HCT116 (cell line): ENCODE measurements at regions not wholly inside any gene's neighbourhood (a gene's known extent, or its start where the extent isn't known, plus 50 kb on each side); places are given as distances from the start of the nearest gene placed in this dataset.

Source experiments
- ATAC-seq: fragments of 200-7000 bp; cut with Tn5 transposase; 2 replicates; pipeline ENCODE4 v1.9.1; 2020; ENCODE audit warnings: mild to moderate bottlenecking, moderate library complexity
- BruUV-seq: library from RNA; stranded (reverse); fragments of 400-500 nt; replicated peaks from 2 replicates; lab custom pipeline; 2021; lab: Mats Ljungman, UMichigan
- CTCF ChIA-PET: fragments of 300-600 bp; sonication (Branson Sonifier 250); formaldehyde crosslinking; loops from one replicate; lab custom pipeline; 2021; ENCODE audit warnings: antibody characterized with exemption; lab: Charles Lee
- POLR2A ChIA-PET: fragments of 300-600, 350-600 bp; sonication (Branson Sonifier 250); formaldehyde crosslinking; loops from one replicate; lab custom pipeline; 2021; ENCODE audit warnings: antibody characterized with exemption; lab: Charles Lee
- RAD21 ChIA-PET, 2 experiments: fragments of 300-600 bp; sonication (Branson Sonifier 250); formaldehyde crosslinking; loops; one replicate each; lab custom pipeline; 2023; ENCODE audit warnings: low total read pairs in 2 of 2; ENCODE audit not compliant: uncharacterized antibody in 2 of 2, unreplicated experiment in 2 of 2, low non-redundant PET in 1 of 2; lab: Charles Lee
- DNase-seq: peaks from one replicate; pipeline ENCODE4 v3.0.0-alpha.2; 2010; ENCODE audit warnings: low read depth, low spot score
- H2AFZ ChIP-seq: fragments of 200-600 bp; shearing (Covaris generic), sonication (generic); 2 replicates; pipeline ENCODE4 v1.6.1; 2017; ENCODE audit warnings: low read depth, mixed run types, mixed read lengths, antibody characterized with exemption, low read length; ENCODE audit not compliant: poor library complexity, severe bottlenecking
- H3K27ac ChIP-seq: 2 replicates; pipeline ENCODE4 v1.5.1; 2012; ENCODE audit warnings: low read depth, low read length
- H3K27me3 ChIP-seq: fragments of 200-600 bp; sonication (generic); 2 replicates; pipeline ENCODE4 v1.6.1; 2016; ENCODE audit warnings: mixed run types, low read length, mixed read lengths; ENCODE audit not compliant: insufficient read depth
- H3K36me3 ChIP-seq, 2 experiments: fragments of 200-500 bp in 1 of 2; fragments of 200-600 bp in 1 of 2; sonication (Bioruptor generic) in 1 of 2; sonication (generic) in 1 of 2; 2 replicates each; pipeline versions ENCODE4 v1.5.1 to v1.6.1; 2014 to 2016; ENCODE audit warnings: low read length in 2 of 2, inconsistent platforms in 1 of 2, mixed read lengths in 1 of 2, mixed run types in 1 of 2; ENCODE audit not compliant: insufficient read depth in 2 of 2, control insufficient read depth in 1 of 2
- H3K4me1 ChIP-seq, 2 experiments: fragments of 200-600 bp in 1 of 2; sonication (generic) in 1 of 2; 2 replicates each; pipeline versions ENCODE4 v1.5.1 to v1.6.1; 2012 to 2017; ENCODE audit warnings: low read length in 2 of 2, inconsistent platforms in 1 of 2, mild to moderate bottlenecking in 1 of 2, mixed read lengths in 1 of 2, mixed run types in 1 of 2, moderate library complexity in 1 of 2; ENCODE audit not compliant: insufficient read depth in 2 of 2, control insufficient read depth in 1 of 2
- H3K4me2 ChIP-seq: fragments of 200-600 bp; sonication (generic); 2 replicates; pipeline ENCODE4 v1.6.1; 2017; ENCODE audit warnings: mixed run types, low read length, mixed read lengths
- H3K4me3 ChIP-seq, 2 experiments: fragments of 200-600 bp in 1 of 2; sonication (generic) in 1 of 2; replicated peaks in 1 of 2; 2 replicates each; pipeline ENCODE4 v1.5.1; 2011 to 2016; ENCODE audit warnings: low read length in 2 of 2, control low read depth in 1 of 2, low read depth in 1 of 2, mild to moderate bottlenecking in 1 of 2, mixed read lengths in 1 of 2, mixed run types in 1 of 2
- H3K79me2 ChIP-seq: fragments of 200-600 bp; sonication (generic); 2 replicates; pipeline ENCODE4 v1.6.1; 2017; ENCODE audit warnings: mild to moderate bottlenecking, mixed run types, low read length, moderate library complexity, mixed read lengths; ENCODE audit not compliant: insufficient read depth
- H3K9ac ChIP-seq: fragments of 200-600 bp; sonication (generic); 2 replicates; pipeline ENCODE4 v1.6.1; 2016; ENCODE audit warnings: low read length, mixed read lengths
- H3K9me2 ChIP-seq: fragments of 200-600 bp; sonication (generic), shearing (Covaris generic); 2 replicates; pipeline ENCODE4 v1.6.1; 2017; ENCODE audit warnings: mixed run types, mild to moderate bottlenecking, moderate library complexity; ENCODE audit not compliant: insufficient read depth
- H3K9me3 ChIP-seq, 2 experiments: fragments of 200-500 bp in 1 of 2; fragments of 200-600 bp in 1 of 2; sonication (Bioruptor generic) in 1 of 2; sonication (generic) in 1 of 2; 2 replicates each; pipeline ENCODE4 v1.6.1; 2014 to 2017; ENCODE audit warnings: low read length in 2 of 2, mixed read lengths in 2 of 2, inconsistent platforms in 1 of 2, low read depth in 1 of 2, mild to moderate bottlenecking in 1 of 2, mixed run types in 1 of 2, moderate library complexity in 1 of 2; ENCODE audit not compliant: control insufficient read depth in 1 of 2, insufficient read depth in 1 of 2
- H4K20me1 ChIP-seq: fragments of 200-600 bp; sonication (generic), shearing (Covaris generic); 2 replicates; pipeline ENCODE4 v1.6.1; 2017; ENCODE audit warnings: mixed run types, mild to moderate bottlenecking, moderate library complexity; ENCODE audit not compliant: insufficient read depth
- CEBPB ChIP-seq: IDR thresholded peaks from 2 replicates; pipeline ENCODE4 v1.6.1; 2012; ENCODE audit warnings: low read depth
- EGR1 ChIP-seq: IDR thresholded peaks from 2 replicates; pipeline ENCODE4 v1.6.1; 2012; ENCODE audit warnings: low read depth
- ELF1 ChIP-seq: IDR thresholded peaks from 2 replicates; pipeline ENCODE4 v1.6.1; 2012; ENCODE audit warnings: low read depth, borderline replicate concordance
- EZH2 ChIP-seq: fragments of 200-600 bp; sonication (generic); IDR thresholded peaks from 2 replicates; pipeline ENCODE4 v1.6.1; 2017; ENCODE audit warnings: antibody characterized with exemption, mixed run types
- EZH2phosphoT487 ChIP-seq: fragments of 200-600 bp; IDR thresholded peaks from 2 replicates; pipeline ENCODE4 v1.6.1; 2018; ENCODE audit warnings: antibody characterized with exemption, borderline replicate concordance
- FOSL1 ChIP-seq: IDR thresholded peaks from 2 replicates; pipeline ENCODE4 v1.6.1; 2012; ENCODE audit warnings: low read depth
- POLR2AphosphoS5 ChIP-seq: IDR thresholded peaks from 2 replicates; pipeline ENCODE4 v1.6.1; 2011; ENCODE audit warnings: mild to moderate bottlenecking, low read depth, low read length, moderate library complexity
- TCF7L2 ChIP-seq: IDR thresholded peaks from 2 replicates; pipeline ENCODE4 v1.7.0; 2011; ENCODE audit warnings: borderline replicate concordance, inconsistent platforms; ENCODE audit not compliant: insufficient read depth, insufficient read length; ENCODE audit errors: extremely low read depth
- YY1 ChIP-seq: IDR thresholded peaks from 2 replicates; pipeline ENCODE4 v1.6.1; 2011; ENCODE audit warnings: low read length, low read depth, moderate library complexity, mild to moderate bottlenecking; ENCODE audit not compliant: insufficient replicate concordance; ENCODE audit errors: extremely low read depth
- ZNF274 ChIP-seq: fragments of 200-500 bp; sonication (Bioruptor generic); IDR thresholded peaks from 2 replicates; pipeline ENCODE4 v1.6.1; 2014; ENCODE audit warnings: mild to moderate bottlenecking, low read depth, low read length, inconsistent platforms
- intact Hi-C: fragments of 100-400 bp; cut with micrococcal nuclease; formaldehyde crosslinking; loops from 2 replicates; pipeline ENCODE4 v1.10.0; 2022
- TF ChIP-seq, protein P1 (sequence below), 3 experiments: fragments of 200-600 bp in 1 of 3; sonication (generic) in 1 of 3; IDR thresholded peaks in 2 of 3; conservative IDR thresholded peaks in 1 of 3; 2 replicates each; pipeline ENCODE4 v1.5.1; 2012 to 2017; ENCODE audit warnings: low read depth in 2 of 3, low read length in 2 of 3, antibody characterized with exemption in 1 of 3, borderline replicate concordance in 1 of 3, control low read depth in 1 of 3, mild to moderate bottlenecking in 1 of 3, mixed read lengths in 1 of 3, mixed run types in 1 of 3, moderate library complexity in 1 of 3; ENCODE audit not compliant: insufficient read depth in 1 of 3
- TF ChIP-seq, protein P2 (sequence below): IDR thresholded peaks from 2 replicates; pipeline ENCODE4 v1.6.1; 2012; ENCODE audit warnings: low read depth
- TF ChIP-seq, protein P3 (sequence below): IDR thresholded peaks from 2 replicates; pipeline ENCODE4 v1.6.1; 2012

DNA sequence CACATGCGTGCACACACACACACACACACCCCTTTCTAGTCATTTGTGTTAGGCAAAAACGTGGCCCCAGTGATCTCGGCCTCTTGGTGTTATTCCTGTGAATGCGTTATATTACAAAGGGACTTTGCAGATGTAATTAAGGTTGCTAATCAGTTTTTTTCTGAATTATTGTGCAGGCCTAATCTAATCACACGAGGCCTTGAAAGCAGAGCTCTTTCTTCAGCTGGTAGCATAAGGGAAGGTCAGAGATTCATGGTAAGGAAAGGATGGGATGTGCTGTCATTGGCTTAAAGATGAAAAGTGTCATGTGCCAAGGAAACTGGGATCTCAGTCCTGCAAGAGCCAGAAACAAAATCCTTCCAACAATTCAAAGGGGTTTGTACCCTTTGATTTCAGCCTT lies 113.4 kb upstream of the ELAC2 start (continued):
- TF ChIP-seq ELF1 (no peak), EZH2phosphoT487 (no peak)

DNA sequence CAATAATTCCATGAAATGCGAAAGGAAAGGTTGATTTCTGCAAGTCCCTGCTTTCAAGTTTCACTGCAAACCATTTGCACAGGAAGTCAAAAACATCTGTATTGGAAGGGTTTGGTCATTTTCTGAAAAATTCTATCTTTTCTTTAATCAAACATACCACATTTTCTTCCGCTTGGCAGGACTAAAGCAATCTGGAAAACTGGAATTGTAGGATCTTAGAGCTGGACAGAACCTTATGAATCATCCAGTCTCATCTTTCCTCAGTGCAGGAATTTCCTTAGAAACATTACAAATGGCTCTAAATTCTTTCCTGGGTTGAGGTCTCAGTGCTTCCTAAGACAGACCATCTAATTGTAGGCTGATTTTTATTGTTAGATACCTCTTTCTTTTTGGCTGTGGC lies 111.5 kb upstream of the ELAC2 start:
- CTCF ChIA-PET: no interaction called here
- no peaks in the 10 kb centered on the region for H3K9me3 ChIP-seq
- H3K9ac ChIP-seq: no peak overlapping the region
- no peak overlapping the region for H3K4me3 ChIP-seq
- TF ChIP-seq EZH2: no peak
- TF ChIP-seq, protein P1, sequence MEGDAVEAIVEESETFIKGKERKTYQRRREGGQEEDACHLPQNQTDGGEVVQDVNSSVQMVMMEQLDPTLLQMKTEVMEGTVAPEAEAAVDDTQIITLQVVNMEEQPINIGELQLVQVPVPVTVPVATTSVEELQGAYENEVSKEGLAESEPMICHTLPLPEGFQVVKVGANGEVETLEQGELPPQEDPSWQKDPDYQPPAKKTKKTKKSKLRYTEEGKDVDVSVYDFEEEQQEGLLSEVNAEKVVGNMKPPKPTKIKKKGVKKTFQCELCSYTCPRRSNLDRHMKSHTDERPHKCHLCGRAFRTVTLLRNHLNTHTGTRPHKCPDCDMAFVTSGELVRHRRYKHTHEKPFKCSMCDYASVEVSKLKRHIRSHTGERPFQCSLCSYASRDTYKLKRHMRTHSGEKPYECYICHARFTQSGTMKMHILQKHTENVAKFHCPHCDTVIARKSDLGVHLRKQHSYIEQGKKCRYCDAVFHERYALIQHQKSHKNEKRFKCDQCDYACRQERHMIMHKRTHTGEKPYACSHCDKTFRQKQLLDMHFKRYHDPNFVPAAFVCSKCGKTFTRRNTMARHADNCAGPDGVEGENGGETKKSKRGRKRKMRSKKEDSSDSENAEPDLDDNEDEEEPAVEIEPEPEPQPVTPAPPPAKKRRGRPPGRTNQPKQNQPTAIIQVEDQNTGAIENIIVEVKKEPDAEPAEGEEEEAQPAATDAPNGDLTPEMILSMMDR (IDR thresholded peaks at IDR 0.05 in 2 of 3, conservative IDR thresholded peaks at IDR 0.05 in 1 of 3; ENCODE audit: borderline replicate concordance in 1 of 3, insufficient read depth in 1 of 3, low read depth in 2 of 3, low read length in 2 of 3): no peak
- TF ChIP-seq EGR1: no peak
- TF ChIP-seq EZH2phosphoT487: no peak
- no peak for TF ChIP-seq YY1
- TF ChIP-seq, protein P2, sequence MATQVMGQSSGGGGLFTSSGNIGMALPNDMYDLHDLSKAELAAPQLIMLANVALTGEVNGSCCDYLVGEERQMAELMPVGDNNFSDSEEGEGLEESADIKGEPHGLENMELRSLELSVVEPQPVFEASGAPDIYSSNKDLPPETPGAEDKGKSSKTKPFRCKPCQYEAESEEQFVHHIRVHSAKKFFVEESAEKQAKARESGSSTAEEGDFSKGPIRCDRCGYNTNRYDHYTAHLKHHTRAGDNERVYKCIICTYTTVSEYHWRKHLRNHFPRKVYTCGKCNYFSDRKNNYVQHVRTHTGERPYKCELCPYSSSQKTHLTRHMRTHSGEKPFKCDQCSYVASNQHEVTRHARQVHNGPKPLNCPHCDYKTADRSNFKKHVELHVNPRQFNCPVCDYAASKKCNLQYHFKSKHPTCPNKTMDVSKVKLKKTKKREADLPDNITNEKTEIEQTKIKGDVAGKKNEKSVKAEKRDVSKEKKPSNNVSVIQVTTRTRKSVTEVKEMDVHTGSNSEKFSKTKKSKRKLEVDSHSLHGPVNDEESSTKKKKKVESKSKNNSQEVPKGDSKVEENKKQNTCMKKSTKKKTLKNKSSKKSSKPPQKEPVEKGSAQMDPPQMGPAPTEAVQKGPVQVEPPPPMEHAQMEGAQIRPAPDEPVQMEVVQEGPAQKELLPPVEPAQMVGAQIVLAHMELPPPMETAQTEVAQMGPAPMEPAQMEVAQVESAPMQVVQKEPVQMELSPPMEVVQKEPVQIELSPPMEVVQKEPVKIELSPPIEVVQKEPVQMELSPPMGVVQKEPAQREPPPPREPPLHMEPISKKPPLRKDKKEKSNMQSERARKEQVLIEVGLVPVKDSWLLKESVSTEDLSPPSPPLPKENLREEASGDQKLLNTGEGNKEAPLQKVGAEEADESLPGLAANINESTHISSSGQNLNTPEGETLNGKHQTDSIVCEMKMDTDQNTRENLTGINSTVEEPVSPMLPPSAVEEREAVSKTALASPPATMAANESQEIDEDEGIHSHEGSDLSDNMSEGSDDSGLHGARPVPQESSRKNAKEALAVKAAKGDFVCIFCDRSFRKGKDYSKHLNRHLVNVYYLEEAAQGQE: no peak
- TF ChIP-seq CEBPB: no peak
- TF ChIP-seq POLR2AphosphoS5: no peak
- no peak for TF ChIP-seq TCF7L2
- TF ChIP-seq, protein P3, sequence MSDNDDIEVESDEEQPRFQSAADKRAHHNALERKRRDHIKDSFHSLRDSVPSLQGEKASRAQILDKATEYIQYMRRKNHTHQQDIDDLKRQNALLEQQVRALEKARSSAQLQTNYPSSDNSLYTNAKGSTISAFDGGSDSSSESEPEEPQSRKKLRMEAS: no peak
- TF ChIP-seq FOSL1: no peak
- no peak for TF ChIP-seq ZNF274
- H3K9me2 ChIP-seq: no peaks in the 10 kb centered on the region
- POLR2A ChIA-PET: no interaction called here
- H3K79me2 ChIP-seq: no peaks in the 10 kb centered on the region
- no peak overlapping the region for H3K4me2 ChIP-seq
- no peaks in the 10 kb centered on the region for H4K20me1 ChIP-seq
- H3K4me1 ChIP-seq: no peaks in the 10 kb centered on the region
- RAD21 ChIA-PET: no interaction called here
- no peak overlapping the region for H3K27ac ChIP-seq
- BruUV-seq: no TSS peak
- H3K27me3 ChIP-seq: peaks cover 3% of the 10 kb centered on the region; the same call in 1 of the 2 replicates
- DNase-seq (no peak), ATAC-seq (no peak)
- H2AFZ ChIP-seq: no peak overlapping the region
- intact Hi-C loops: no loop called here
- H3K36me3 ChIP-seq: no peaks in the 10 kb centered on the region
